Loucy (cell line): ENCODE measurements at regions not wholly inside any gene's neighbourhood (a gene's known extent, or its start where the extent isn't known, plus 50 kb on each side); places are given as distances from the start of the nearest gene placed in this dataset.

Experiments used
- H2AFZ ChIP-seq: fragments of 200-600 bp; sonication (generic); 2 replicates; pipeline ENCODE4 v1.6.0; 2016; ENCODE audit warnings: antibody characterized with exemption, mild to moderate bottlenecking, low read length, moderate library complexity
- H3F3A ChIP-seq: fragments of 200-600 bp; 2 replicates; pipeline ENCODE4 v1.6.0; 2016; ENCODE audit warnings: antibody characterized with exemption, low read depth, mild to moderate bottlenecking
- H3K27me3 ChIP-seq: fragments of 200-600 bp; sonication (generic); 2 replicates; pipeline ENCODE4 v1.6.1; 2014; ENCODE audit warnings: low read length, mild to moderate bottlenecking; ENCODE audit not compliant: insufficient read depth, poor library complexity, severe bottlenecking
- H3K36me3 ChIP-seq: fragments of 200-600 bp; sonication (generic); 2 replicates; pipeline ENCODE4 v1.6.1; 2016; ENCODE audit warnings: low read length; ENCODE audit not compliant: insufficient read depth
- H3K4me1 ChIP-seq: fragments of 200-600 bp; sonication (generic); 2 replicates; pipeline ENCODE4 v1.5.1; 2014; ENCODE audit warnings: low read length, mild to moderate bottlenecking; ENCODE audit not compliant: insufficient read depth, poor library complexity, severe bottlenecking
- H3K4me2 ChIP-seq: fragments of 200-600 bp; sonication (generic); 2 replicates; pipeline ENCODE4 v1.6.0; 2014; ENCODE audit warnings: antibody characterized with exemption, low read length, low read depth, mild to moderate bottlenecking; ENCODE audit not compliant: poor library complexity, severe bottlenecking
- H3K4me3 ChIP-seq: fragments of 200-600 bp; sonication (generic); 2 replicates; pipeline ENCODE4 v1.5.1; 2014; ENCODE audit warnings: low read length, mild to moderate bottlenecking, mixed read lengths; ENCODE audit not compliant: poor library complexity, severe bottlenecking
- H3K79me2 ChIP-seq: fragments of 200-600 bp; sonication (generic); 2 replicates; pipeline ENCODE4 v1.6.1; 2014; ENCODE audit warnings: low read length; ENCODE audit not compliant: insufficient read depth
- H3K9ac ChIP-seq: fragments of 200-600 bp; sonication (generic); 2 replicates; pipeline ENCODE4 v1.6.0; 2014; ENCODE audit warnings: mild to moderate bottlenecking, low read depth, low read length, moderate library complexity; ENCODE audit not compliant: poor library complexity, severe bottlenecking
- H3K9me2 ChIP-seq: fragments of 200-600 bp; sonication (generic); replicated peaks from 2 replicates; pipeline ENCODE4 v1.6.1; 2016; ENCODE audit warnings: low read depth, low read length, mixed read lengths
- H3K9me3 ChIP-seq: fragments of 200-600 bp; sonication (generic); 2 replicates; pipeline ENCODE4 v1.6.1; 2014; ENCODE audit warnings: mild to moderate bottlenecking, antibody characterized with exemption, low read length, low read depth; ENCODE audit not compliant: insufficient read depth
- H4K20me1 ChIP-seq: fragments of 200-600 bp; sonication (generic); 2 replicates; pipeline ENCODE4 v1.6.0; 2014; ENCODE audit warnings: antibody characterized with exemption, low read length, mild to moderate bottlenecking; ENCODE audit not compliant: insufficient read depth, poor library complexity, severe bottlenecking
- EZH2phosphoT487 ChIP-seq: fragments of 200-600 bp; IDR thresholded peaks from 2 replicates; pipeline ENCODE4 v1.6.1; 2018; ENCODE audit warnings: antibody characterized with exemption, mild to moderate bottlenecking, moderate library complexity, borderline replicate concordance
- TF ChIP-seq, protein P1 (sequence below): fragments of 200-600 bp; sonication (generic); conservative IDR thresholded peaks from 2 replicates; pipeline ENCODE4 v1.5.1; 2014; ENCODE audit warnings: mild to moderate bottlenecking, antibody characterized with exemption, low read length

GRCh38 chr16:17676171-17676570 is 205.4 kb upstream of the XYLT1 start:
- 0 out of 2 replicates have a peak, but pooled peaks cover 4% of the 10 kb centered on the region for H3K9me3 ChIP-seq
- no peaks in the 10 kb centered on the region for H3K27me3 ChIP-seq
- H3K79me2 ChIP-seq, result no peaks in the 10 kb centered on the region
- no peak overlapping the region for H3K9ac ChIP-seq
- H3K4me1 ChIP-seq, result no peaks in the 10 kb centered on the region
- H2AFZ ChIP-seq, result no peak overlapping the region
- no peak overlapping the region for H3K4me3 ChIP-seq
- H3K4me2 ChIP-seq, result no peak overlapping the region
- H3F3A ChIP-seq, result no peaks in the 10 kb centered on the region
- no peaks in the 10 kb centered on the region for H3K36me3 ChIP-seq
- H4K20me1 ChIP-seq, result no peaks in the 10 kb centered on the region
- TF ChIP-seq, protein P1, sequence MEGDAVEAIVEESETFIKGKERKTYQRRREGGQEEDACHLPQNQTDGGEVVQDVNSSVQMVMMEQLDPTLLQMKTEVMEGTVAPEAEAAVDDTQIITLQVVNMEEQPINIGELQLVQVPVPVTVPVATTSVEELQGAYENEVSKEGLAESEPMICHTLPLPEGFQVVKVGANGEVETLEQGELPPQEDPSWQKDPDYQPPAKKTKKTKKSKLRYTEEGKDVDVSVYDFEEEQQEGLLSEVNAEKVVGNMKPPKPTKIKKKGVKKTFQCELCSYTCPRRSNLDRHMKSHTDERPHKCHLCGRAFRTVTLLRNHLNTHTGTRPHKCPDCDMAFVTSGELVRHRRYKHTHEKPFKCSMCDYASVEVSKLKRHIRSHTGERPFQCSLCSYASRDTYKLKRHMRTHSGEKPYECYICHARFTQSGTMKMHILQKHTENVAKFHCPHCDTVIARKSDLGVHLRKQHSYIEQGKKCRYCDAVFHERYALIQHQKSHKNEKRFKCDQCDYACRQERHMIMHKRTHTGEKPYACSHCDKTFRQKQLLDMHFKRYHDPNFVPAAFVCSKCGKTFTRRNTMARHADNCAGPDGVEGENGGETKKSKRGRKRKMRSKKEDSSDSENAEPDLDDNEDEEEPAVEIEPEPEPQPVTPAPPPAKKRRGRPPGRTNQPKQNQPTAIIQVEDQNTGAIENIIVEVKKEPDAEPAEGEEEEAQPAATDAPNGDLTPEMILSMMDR, result no peak
- no peak for TF ChIP-seq EZH2phosphoT487
- no peaks in the 10 kb centered on the region for H3K9me2 ChIP-seq

DNA sequence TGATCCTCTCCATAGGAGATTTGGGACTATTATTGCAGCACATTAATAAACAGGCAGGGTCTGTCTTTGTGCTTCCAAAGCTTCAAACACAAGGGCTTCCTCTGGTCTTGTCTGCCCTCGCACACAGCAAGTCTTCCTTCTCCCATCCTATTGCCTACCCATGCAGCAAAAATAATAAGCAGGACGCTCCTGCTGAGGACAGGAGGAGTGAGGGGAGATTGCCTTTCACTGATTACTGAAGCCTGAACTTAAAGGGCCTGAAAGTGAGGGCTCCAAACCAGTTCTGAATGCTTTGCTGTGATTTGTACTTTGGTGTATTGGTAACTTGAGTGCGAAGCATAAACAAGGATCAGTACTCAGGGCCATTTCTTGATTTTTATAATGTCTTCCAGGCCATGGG is 197.6 kb upstream of the XYLT1 start:
- Histone ChIP-seq H3F3A (no peaks in the 10 kb centered on the region), H3K9me2 (no peaks in the 10 kb centered on the region), H2AFZ (no peak overlapping the region), H3K4me1 (no peaks in the 10 kb centered on the region), H3K9ac (no peak overlapping the region), H3K9me3 (no peaks in the 10 kb centered on the region), H3K4me3 (no peak overlapping the region), H3K4me2 (no peak overlapping the region), H3K79me2 (no peaks in the 10 kb centered on the region), H3K36me3 (no peaks in the 10 kb centered on the region), H3K27me3 (no peaks in the 10 kb centered on the region), H4K20me1 (no peaks in the 10 kb centered on the region)
- TF ChIP-seq EZH2phosphoT487, result no peak
- TF ChIP-seq, protein P1, result no peak

GRCh38 chr16:17666293-17666692 is 195.5 kb upstream of the XYLT1 start:
- Histone ChIP-seq H3K9me3 (no peaks in the 10 kb centered on the region), H3K4me3 (no peak overlapping the region), H3K79me2 (no peaks in the 10 kb centered on the region), H3K27me3 (no peaks in the 10 kb centered on the region), H3K9me2 (no peaks in the 10 kb centered on the region), H2AFZ (no peak overlapping the region), H4K20me1 (no peaks in the 10 kb centered on the region), H3K4me2 (no peak overlapping the region), H3K9ac (no peak overlapping the region), H3K36me3 (no peaks in the 10 kb centered on the region), H3K4me1 (no peaks in the 10 kb centered on the region), H3F3A (no peaks in the 10 kb centered on the region)
- no peak for TF ChIP-seq EZH2phosphoT487
- TF ChIP-seq, protein P1, result no peak
